ENCODE measurements at regions not wholly inside any gene's neighbourhood (a gene's known extent, or its start where the extent isn't known, plus 50 kb on each side); places are given as distances from the start of the nearest gene placed in this dataset.

DNA sequence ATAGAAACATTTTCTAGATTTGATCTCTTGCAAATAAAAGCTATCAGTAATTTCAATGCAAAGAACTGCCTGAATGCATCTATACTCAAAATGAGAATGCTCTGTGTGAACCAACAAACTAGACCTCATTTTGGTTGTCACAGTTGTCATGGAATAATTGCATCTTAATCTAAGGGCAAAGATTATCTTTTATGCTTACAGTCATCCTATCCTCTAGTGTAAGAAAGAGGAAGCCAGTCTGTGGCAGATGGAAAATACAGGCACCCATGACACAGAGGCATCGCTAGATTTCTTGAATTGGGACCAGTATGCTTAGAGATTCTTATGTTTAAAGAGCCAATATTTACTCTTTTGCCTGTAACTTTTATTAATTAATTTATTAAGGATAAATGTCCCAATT, 95.0 kb downstream of the MACIR start:
- H3K79me2 ChIP-seq (replicated peaks; ENCODE audit: insufficient read depth, low read length) = no peaks in the 10 kb centered on the region
- no peak overlapping the region for H3K27ac ChIP-seq (ENCODE audit: low read length)
- no peaks in the 10 kb centered on the region for H4K20me1 ChIP-seq (ENCODE audit: insufficient read depth)
- H3K27me3 ChIP-seq (ENCODE audit: insufficient read depth, low read depth, low read length) = no peaks in the 10 kb centered on the region
- no peaks in the 10 kb centered on the region for H3K36me3 ChIP-seq (ENCODE audit: insufficient read depth, low read length)
- no peak overlapping the region for H3K4me2 ChIP-seq (ENCODE audit: low read length)
- H3K9me2 ChIP-seq (ENCODE audit: insufficient read depth, low read length) = no peaks in the 10 kb centered on the region
- TF ChIP-seq RAD21 (conservative IDR thresholded peaks at IDR 0.05) (no peak), SMC3 (conservative IDR thresholded peaks at IDR 0.05; ENCODE audit: poor library complexity) (no peak), EP300 (conservative IDR thresholded peaks at IDR 0.05; ENCODE audit: poor library complexity, severe bottlenecking) (no peak), MXI1 (conservative IDR thresholded peaks at IDR 0.05; ENCODE audit: poor library complexity, severe bottlenecking) (no peak), POLR2AphosphoS5 (IDR thresholded peaks at IDR 0.05) (no peak), EZH2 (IDR thresholded peaks at IDR 0.05; ENCODE audit: borderline replicate concordance, insufficient read depth, low read length, poor library complexity, severe bottlenecking) (no peak), TAF1 (IDR thresholded peaks at IDR 0.05; ENCODE audit: low read depth) (no peak)
- TF ChIP-seq, protein P1, sequence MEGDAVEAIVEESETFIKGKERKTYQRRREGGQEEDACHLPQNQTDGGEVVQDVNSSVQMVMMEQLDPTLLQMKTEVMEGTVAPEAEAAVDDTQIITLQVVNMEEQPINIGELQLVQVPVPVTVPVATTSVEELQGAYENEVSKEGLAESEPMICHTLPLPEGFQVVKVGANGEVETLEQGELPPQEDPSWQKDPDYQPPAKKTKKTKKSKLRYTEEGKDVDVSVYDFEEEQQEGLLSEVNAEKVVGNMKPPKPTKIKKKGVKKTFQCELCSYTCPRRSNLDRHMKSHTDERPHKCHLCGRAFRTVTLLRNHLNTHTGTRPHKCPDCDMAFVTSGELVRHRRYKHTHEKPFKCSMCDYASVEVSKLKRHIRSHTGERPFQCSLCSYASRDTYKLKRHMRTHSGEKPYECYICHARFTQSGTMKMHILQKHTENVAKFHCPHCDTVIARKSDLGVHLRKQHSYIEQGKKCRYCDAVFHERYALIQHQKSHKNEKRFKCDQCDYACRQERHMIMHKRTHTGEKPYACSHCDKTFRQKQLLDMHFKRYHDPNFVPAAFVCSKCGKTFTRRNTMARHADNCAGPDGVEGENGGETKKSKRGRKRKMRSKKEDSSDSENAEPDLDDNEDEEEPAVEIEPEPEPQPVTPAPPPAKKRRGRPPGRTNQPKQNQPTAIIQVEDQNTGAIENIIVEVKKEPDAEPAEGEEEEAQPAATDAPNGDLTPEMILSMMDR (IDR thresholded peaks at IDR 0.05; ENCODE audit: poor library complexity, severe bottlenecking) = no peak
- TF ChIP-seq, protein P2, sequence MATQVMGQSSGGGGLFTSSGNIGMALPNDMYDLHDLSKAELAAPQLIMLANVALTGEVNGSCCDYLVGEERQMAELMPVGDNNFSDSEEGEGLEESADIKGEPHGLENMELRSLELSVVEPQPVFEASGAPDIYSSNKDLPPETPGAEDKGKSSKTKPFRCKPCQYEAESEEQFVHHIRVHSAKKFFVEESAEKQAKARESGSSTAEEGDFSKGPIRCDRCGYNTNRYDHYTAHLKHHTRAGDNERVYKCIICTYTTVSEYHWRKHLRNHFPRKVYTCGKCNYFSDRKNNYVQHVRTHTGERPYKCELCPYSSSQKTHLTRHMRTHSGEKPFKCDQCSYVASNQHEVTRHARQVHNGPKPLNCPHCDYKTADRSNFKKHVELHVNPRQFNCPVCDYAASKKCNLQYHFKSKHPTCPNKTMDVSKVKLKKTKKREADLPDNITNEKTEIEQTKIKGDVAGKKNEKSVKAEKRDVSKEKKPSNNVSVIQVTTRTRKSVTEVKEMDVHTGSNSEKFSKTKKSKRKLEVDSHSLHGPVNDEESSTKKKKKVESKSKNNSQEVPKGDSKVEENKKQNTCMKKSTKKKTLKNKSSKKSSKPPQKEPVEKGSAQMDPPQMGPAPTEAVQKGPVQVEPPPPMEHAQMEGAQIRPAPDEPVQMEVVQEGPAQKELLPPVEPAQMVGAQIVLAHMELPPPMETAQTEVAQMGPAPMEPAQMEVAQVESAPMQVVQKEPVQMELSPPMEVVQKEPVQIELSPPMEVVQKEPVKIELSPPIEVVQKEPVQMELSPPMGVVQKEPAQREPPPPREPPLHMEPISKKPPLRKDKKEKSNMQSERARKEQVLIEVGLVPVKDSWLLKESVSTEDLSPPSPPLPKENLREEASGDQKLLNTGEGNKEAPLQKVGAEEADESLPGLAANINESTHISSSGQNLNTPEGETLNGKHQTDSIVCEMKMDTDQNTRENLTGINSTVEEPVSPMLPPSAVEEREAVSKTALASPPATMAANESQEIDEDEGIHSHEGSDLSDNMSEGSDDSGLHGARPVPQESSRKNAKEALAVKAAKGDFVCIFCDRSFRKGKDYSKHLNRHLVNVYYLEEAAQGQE (IDR thresholded peaks at IDR 0.05; ENCODE audit: borderline replicate concordance) = no peak
- H3K9ac ChIP-seq (ENCODE audit: low read length) = no peak overlapping the region
- no peak overlapping the region for H3K4me3 ChIP-seq (ENCODE audit: low read length)
- no peak overlapping the region for H2AFZ ChIP-seq (ENCODE audit: low read depth, low read length)
- no peaks in the 10 kb centered on the region for H3K9me3 ChIP-seq (ENCODE audit: low read length)
- H3F3A ChIP-seq (ENCODE audit: insufficient read depth, low read length, poor library complexity, severe bottlenecking) = peaks cover 6% of the 10 kb centered on the region

DNA sequence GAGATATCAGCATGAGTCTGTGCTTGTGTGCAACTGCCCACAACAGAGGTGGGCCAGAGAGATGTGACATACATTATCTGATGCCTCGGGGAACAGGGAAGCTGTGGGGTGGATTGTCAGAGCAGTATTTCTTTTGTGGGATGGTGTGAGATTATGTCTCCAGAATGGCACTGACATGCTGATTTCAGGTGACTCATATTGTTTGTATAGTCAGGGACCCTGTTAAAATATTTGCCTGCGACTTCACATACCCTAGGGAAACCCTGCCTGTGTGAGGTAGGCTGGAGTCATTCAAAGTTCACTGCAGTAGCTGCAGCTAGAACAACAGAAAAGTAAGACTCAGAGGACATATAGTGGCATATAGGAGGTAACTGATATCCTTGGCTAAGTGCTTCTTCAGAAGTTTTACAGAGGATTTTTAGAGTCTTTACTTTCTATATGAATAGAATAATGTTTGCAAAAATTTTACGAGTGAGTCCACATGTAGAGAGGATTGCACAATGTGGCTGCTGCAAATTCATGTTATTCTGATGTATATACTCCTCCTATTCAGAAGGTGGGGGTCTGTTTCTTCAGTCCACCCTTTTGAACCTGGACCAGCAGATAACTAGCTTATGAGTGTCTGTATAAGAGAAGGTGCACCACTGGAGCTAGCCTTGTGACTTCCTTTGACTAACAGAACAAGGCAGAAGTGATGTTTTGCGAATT, 89.3 kb downstream of the MACIR start:
- H3K4me3 ChIP-seq (ENCODE audit: low read length) = no peak overlapping the region
- no peaks in the 10 kb centered on the region for H3K27me3 ChIP-seq (ENCODE audit: insufficient read depth, low read depth, low read length)
- H3K36me3 ChIP-seq (ENCODE audit: insufficient read depth, low read length) = no peaks in the 10 kb centered on the region
- H3K9me3 ChIP-seq (ENCODE audit: low read length) = no peaks in the 10 kb centered on the region
- no peak overlapping the region for H3K27ac ChIP-seq (ENCODE audit: low read length)
- H3K9me2 ChIP-seq (ENCODE audit: insufficient read depth, low read length) = no peaks in the 10 kb centered on the region
- TF ChIP-seq, protein P2 (IDR thresholded peaks at IDR 0.05; ENCODE audit: borderline replicate concordance) = no peak
- TF ChIP-seq EP300 (conservative IDR thresholded peaks at IDR 0.05; ENCODE audit: poor library complexity, severe bottlenecking) (no peak), TAF1 (IDR thresholded peaks at IDR 0.05; ENCODE audit: low read depth) (no peak), EZH2 (IDR thresholded peaks at IDR 0.05; ENCODE audit: borderline replicate concordance, insufficient read depth, low read length, poor library complexity, severe bottlenecking) (no peak), POLR2AphosphoS5 (IDR thresholded peaks at IDR 0.05) (no peak), RAD21 (conservative IDR thresholded peaks at IDR 0.05) (no peak), MXI1 (conservative IDR thresholded peaks at IDR 0.05; ENCODE audit: poor library complexity, severe bottlenecking) (no peak), SMC3 (conservative IDR thresholded peaks at IDR 0.05; ENCODE audit: poor library complexity) (no peak)
- TF ChIP-seq, protein P1 (IDR thresholded peaks at IDR 0.05; ENCODE audit: poor library complexity, severe bottlenecking) = no peak
- no peaks in the 10 kb centered on the region for H4K20me1 ChIP-seq (ENCODE audit: insufficient read depth)
- no peaks in the 10 kb centered on the region for H3K79me2 ChIP-seq (replicated peaks; ENCODE audit: insufficient read depth, low read length)
- H3K9ac ChIP-seq (ENCODE audit: low read length) = no peak overlapping the region
- no peaks in the 10 kb centered on the region for H3F3A ChIP-seq (ENCODE audit: insufficient read depth, low read length, poor library complexity, severe bottlenecking)
- H2AFZ ChIP-seq (ENCODE audit: low read depth, low read length) = no peak overlapping the region
- H3K4me2 ChIP-seq (ENCODE audit: low read length) = no peak overlapping the region
